Dedifferentiated amniotic fluid mesenchymal stem cell (primary cell): ENCODE measurements at regions not wholly inside any gene's neighbourhood (a gene's known extent, or its start where the extent isn't known, plus 50 kb on each side); places are given as distances from the start of the nearest gene placed in this dataset.
"Not testable (repeated sequence)": the region's sequence is repeated elsewhere in the genome, so short reads cannot be mapped to it uniquely, and the experiment has no call there.

Experiments
- DNase-seq: peaks from one replicate; pipeline ENCODE4 v3.0.0-alpha.2; 2016; ENCODE audit errors: extremely low spot score

DNA sequence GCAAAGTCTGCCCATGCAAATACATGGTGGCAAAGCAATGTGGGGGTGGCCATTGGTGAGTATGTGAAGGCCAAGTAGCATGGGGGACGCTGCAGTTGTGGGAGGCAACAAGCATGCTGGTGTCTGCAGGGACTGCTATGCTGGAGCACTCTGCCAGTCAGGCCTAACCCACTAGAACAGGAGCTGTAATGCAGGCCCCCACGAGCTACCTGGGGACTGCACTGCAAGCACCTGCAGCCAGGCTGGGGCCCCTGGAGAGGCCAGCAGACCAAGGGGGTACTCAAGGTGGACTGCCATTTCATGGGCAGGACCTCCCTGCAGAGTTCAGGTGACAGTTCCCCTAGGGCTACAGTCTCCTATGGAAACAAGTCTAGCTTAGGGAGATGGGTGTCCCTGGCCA is 183.8 kb upstream of the PDE4D start:
- DNase-seq, result no peak

DNA sequence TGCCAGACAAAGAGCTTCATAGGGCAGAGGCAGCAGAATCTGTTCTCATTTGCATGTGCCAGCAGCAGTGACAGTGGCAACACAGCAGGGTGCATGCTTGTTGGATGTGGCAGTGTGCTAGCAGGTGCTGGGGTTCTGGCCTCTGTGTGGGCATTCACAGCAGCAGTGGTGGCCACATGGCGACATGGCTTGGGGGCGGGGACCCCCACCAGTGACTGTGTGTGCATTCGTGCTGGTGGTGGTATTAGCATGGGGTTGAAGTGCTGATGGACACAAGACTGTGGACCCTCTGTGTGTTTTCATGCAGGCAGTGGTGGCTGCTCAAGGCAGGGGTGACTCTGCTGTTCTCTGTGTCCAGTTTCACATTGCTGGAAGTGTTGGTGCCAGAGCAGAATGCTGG is 183.2 kb upstream of the PDE4D start:
- DNase-seq, result no peak

- peak; percentile 36 for DNase-seq
Measured at GRCh38 chr5:60066502-60066901, 173.0 kb upstream of the PDE4D start.

DNA sequence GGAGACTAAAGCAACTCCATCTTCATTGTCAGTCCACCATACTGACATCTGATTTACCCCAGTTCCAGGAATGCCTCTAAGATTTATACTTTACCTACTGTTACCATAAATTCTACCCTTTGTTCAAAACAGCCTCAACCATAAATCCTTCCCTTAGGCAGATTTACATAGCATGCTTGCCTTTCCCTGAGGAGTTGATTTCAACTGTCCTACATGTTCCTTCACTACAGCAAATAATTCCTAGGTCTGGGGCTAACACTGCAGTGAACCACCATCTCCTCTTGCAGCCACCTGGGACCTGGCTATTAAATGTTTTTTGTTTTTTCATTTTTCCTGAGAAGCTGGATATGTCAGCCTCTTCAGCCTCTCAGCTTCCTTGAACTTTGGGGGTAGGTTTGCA is 166.9 kb upstream of the PDE4D start:
- DNase-seq, result no peak

DNA sequence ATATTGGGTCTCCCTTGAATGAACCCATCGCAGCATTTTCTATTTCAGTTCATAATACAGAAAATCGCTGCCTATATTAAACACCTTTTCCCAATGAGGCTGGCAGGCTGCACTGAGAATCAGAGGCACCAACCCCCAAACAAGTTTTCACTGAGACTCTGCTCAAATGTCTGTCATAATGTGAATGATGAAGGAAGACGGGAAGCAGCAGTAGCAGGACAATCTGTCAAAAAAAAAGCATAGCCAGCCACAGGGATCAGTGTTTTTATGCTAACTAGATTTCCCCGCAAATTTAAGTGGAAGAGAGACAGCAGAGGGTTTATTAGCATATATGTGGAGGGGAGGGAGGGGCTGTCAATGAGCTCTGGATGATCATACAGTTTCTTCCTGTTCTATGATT is 162.7 kb upstream of the PDE4D start:
- no peak for DNase-seq

- no peak for DNase-seq
Measured at GRCh38 chr5:60055168-60055567, 161.6 kb upstream of the PDE4D start.

- not testable (repeated sequence) for DNase-seq
Measured at GRCh38 chr5:60041996-60042664, 148.6 kb upstream of the PDE4D start.

- DNase-seq, result not testable (repeated sequence)
Measured at GRCh38 chr5:60041508-60041907, 148.0 kb upstream of the PDE4D start.

DNA sequence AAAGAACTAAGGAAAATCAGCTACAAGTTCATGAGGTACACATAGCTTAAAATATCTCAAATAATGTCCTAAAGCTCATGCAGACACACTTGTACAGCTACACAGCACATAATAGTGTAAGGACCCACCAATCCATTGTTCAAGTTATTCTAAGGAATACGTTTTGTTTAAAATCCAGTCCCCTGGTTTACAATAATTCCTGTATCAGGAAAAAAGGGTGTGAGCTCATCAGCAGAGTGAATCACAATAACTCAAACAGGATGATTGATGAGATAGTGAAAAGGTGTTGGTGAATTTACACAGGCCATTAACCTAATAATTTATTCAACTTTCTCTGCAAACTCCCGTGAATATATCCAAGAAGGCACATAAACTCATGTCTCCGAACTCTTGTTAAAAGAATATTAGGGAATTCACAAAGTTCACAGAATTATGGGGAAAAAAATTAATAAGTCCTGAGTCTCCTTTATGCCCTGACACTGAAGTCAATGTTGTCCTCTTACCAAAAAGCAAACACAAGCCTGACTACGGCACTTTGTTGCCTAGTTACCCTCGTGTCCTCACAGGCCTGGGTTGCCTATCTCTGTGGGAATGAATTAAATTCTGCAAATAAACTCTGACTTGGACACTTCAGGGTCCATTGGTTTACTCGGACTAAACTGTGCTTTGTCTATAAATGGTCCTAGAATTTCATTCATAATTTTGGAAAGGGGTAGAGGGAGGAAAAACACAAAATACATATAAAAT is 142.8 kb upstream of the PDE4D start:
- no peak for DNase-seq

- no peak for DNase-seq
Measured at GRCh38 chr5:60026161-60026560, 132.6 kb upstream of the PDE4D start.

- no peak for DNase-seq
Measured at GRCh38 chr5:60024104-60024503, 130.6 kb upstream of the PDE4D start.

GRCh38 chr5:60023255-60023654 is 129.7 kb upstream of the PDE4D start:
- no peak for DNase-seq

DNA sequence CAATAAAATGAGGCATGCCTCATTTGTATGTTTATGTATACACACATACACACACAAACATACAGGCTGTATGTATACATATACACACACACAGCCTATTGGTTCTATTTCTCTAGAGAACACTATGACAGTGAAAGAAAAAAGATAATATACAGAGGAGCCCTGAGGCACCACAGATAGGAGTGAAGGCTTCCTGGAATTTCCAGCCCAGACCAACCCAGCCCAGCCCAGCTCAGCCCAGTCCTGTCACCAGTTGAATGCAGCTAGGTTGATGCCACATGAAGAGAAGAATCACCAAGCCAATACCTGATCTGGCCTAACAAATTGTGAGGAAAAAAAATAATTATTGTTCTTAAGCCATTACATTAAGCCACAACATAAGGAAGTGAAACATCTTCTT is 126.9 kb upstream of the PDE4D start:
- DNase-seq, result no peak

GRCh38 chr5:60018960-60019359 is 125.4 kb upstream of the PDE4D start:
- not testable (repeated sequence) for DNase-seq

DNA sequence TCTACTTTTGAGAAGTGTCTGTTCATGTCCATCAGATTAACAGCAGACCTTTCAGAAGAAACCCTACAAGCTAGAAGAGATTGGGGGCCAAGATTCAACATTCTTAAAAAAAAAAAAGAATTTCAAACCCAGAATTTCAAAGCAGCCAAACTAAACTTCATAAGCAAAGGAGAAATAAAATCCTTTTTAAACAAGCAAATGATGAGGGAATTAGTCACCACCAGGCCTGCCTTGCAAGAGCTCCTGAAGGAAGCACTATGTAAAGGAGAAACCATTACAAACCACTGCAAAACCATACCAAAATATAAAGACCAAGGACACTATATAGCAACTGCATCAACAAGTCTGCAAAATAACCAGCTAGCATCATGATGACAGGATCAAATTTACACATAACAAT is 124.6 kb upstream of the PDE4D start:
- no peak for DNase-seq

GRCh38 chr5:60014331-60014730 is 120.8 kb upstream of the PDE4D start:
- DNase-seq, result no peak

- no peak for DNase-seq
Measured at GRCh38 chr5:60010853-60011252, 117.3 kb upstream of the PDE4D start.

DNA sequence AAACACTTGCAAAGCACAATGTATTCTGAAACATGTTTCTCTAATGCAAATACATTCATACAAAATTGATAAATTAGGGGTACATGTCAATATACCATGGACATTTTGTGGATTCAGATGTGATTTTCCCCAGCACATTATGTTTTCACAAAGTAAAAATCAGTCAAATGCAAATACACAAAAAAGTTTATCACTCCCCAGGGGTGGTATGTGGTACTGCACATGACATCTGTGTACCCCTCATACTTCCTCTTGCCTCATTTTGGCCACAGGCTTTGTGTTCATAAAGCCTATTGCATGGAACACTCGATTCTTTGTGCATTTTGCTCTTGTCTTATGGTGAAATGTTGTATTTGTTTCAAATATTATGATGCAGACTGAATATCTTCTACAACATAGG is 116.8 kb upstream of the PDE4D start:
- DNase-seq, result no peak

DNA sequence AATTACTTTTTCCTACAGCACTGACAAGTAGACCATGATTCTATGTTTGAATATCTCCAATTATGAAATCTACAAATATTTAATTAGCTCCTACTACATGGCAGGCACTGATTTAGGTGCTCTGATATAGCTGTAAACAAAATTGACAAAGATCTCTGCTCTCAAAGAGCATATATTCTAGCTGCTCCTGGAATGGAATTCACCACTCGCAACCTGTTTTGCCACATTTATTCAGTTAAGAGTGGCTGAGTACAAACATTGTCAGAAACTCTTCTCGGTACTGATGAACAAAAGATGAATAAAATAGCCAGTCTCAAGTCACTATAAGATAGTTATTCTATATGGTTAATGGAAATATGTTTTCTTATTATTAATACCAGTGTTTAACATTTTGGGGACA is 114.2 kb upstream of the PDE4D start:
- DNase-seq, result no peak

DNA sequence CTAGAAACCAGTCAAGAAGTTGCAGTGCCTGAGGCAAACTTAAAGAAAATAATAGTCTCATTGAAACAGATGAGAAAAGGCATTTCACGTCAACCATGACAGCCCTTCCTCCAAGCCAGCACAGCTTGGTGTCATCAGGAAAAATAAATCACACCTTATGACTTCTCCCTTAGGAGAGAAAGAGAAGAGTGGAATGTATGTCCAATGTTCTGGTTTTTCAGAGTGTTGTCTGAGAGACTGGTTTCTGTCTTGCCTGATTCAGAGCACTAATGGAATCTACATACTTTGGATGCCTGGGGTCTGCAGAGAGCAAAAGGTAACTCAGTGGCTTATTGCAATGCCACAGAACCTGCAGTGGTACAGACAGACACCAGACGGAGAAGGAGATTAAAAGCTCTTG is 105.5 kb upstream of the PDE4D start:
- no peak for DNase-seq

DNA sequence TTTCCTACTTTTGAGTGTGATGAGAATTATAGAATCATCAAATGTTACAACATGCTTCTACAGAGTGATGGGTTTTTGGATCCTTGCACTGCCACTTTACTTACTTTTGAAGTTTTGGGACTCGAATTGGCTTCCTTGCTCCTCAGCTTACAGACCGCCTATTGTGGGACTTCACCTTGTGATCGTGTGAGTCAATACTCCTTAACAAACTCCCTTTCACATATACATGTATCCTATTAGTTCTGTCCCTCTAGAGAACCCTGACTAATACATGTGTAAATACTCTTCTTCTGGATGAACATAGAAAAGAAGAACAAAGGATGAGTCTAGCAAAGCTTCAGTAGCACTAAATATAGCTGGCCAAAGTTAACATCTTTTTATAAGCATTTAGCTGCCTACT is 98.7 kb upstream of the PDE4D start:
- DNase-seq, result no peak

DNA sequence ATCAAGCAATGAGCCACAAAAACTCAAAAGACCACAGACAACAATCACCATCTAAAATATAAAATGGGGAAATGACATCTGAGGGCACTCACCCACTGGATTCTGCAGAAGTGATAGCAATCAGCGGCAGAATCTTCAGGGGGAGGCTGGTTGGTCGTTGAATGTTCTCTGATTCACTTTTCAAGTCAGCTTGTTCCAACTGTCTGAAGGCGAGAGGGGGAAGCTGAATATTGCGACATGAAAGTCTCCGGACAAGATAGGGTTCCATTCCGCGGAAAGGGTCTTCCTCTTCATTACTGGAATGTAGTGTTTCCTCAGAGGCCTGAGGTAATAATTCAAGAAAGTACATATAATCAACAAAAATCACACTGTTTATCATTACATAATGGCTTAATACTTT is 94.9 kb upstream of the PDE4D start:
- DNase-seq, result no peak

GRCh38 chr5:59976342-59976741 is 82.8 kb upstream of the PDE4D start:
- no peak for DNase-seq

DNA sequence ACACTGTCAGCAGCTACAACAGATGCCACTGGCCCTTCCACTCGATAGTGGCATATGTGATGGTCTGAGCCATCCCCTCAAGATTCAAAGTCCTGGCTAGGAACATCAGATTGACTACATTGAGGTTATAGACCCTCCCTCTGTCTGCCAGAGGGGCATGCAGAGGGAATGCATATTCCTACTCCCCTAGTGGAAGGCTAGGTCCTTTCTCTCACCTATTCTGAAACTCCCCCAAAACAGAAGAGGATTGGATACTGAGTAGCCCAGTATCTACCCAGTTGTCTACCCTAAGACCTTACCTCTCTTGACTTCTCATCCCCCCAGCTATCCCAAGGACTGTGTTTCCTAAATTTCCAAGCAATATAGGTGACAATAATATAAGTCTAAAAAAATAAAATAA is 78.5 kb upstream of the PDE4D start:
- no peak for DNase-seq
